GM12878 (cell line): ENCODE measurements at regions not wholly inside any gene's neighbourhood (a gene's known extent, or its start where the extent isn't known, plus 50 kb on each side); places are given as distances from the start of the nearest gene placed in this dataset.

Experiments used
- ATAC-seq: fragments of 200-7000 bp; cut with Tn5 transposase; 3 replicates; pipeline ENCODE4 v1.9.1; 2020; ENCODE audit warnings: mild to moderate bottlenecking, moderate library complexity
- BruUV-seq: library from RNA; stranded (reverse); fragments of 400-500 nt; replicated peaks from 2 replicates; lab custom pipeline; 2021; lab: Mats Ljungman, UMichigan
- CTCF ChIA-PET: fragments of 300-600 bp; sonication (Branson Sonifier 250); formaldehyde crosslinking; extraction: SDS; loops from one replicate; lab custom pipeline; 2021; ENCODE audit warnings: inconsistent platforms; lab: Yijun Ruan, JAX
- POLR2A ChIA-PET: fragments of 350-600 bp; formaldehyde crosslinking; extraction: SDS; loops from one replicate; lab custom pipeline; 2021; ENCODE audit warnings: inconsistent platforms; lab: Charles Lee
- RAD21 ChIA-PET: fragments of 300-600 bp; sonication (Branson Sonifier 250); formaldehyde crosslinking; loops from one replicate; lab custom pipeline; 2023; ENCODE audit warnings: antibody characterized with exemption; ENCODE audit not compliant: unreplicated experiment; lab: Charles Lee
- SMC1A ChIA-PET: fragments of 300-600 bp; sonication (Branson Sonifier 250); formaldehyde crosslinking; loops from one replicate; lab custom pipeline; 2023; ENCODE audit not compliant: unreplicated experiment, uncharacterized antibody; lab: Charles Lee
- DNase-seq: peaks from one replicate; pipeline ENCODE4 v3.0.0-alpha.2; 2011; ENCODE audit warnings: low read depth, low spot score
- FAIRE-seq: peaks from 3 replicates; lab custom pipeline; 2011; peaks lifted over from hg19 to GRCh38; lab: Jason Lieb, UNC
- H2AFZ ChIP-seq: 2 replicates; pipeline ENCODE4 v1.6.0; 2011; ENCODE audit warnings: low read depth, low read length, control low read depth; ENCODE audit not compliant: control insufficient read depth
- H3K27ac ChIP-seq: 2 replicates; pipeline ENCODE4 v1.5.1; 2011; ENCODE audit warnings: control low read depth; ENCODE audit not compliant: control insufficient read depth, insufficient read depth
- H3K27me3 ChIP-seq, 2 experiments: replicated peaks in 1 of 2; 2 replicates each; pipeline versions ENCODE4 v1.6.0 to v1.6.1; 2011; ENCODE audit warnings: low read length in 1 of 2; ENCODE audit not compliant: control insufficient read depth in 2 of 2, insufficient read depth in 2 of 2
- H3K36me3 ChIP-seq, 2 experiments: 2 replicates each; pipeline ENCODE4 v1.5.1; 2011; ENCODE audit warnings: low read length in 1 of 2; ENCODE audit not compliant: control insufficient read depth in 2 of 2, insufficient read depth in 2 of 2
- H3K4me1 ChIP-seq: 2 replicates; pipeline ENCODE4 v1.6.1; 2011; ENCODE audit warnings: mild to moderate bottlenecking, low read length, moderate library complexity, mixed read lengths; ENCODE audit not compliant: control insufficient read depth, insufficient read depth
- H3K4me2 ChIP-seq: 2 replicates; pipeline ENCODE4 v1.6.0; 2011; ENCODE audit warnings: control low read depth; ENCODE audit not compliant: control insufficient read depth, insufficient read depth
- H3K4me3 ChIP-seq: fragments of 200-600 bp; sonication (generic); 2 replicates; pipeline ENCODE4 v1.5.1; 2016
- H3K79me2 ChIP-seq: 2 replicates; pipeline ENCODE4 v1.6.0; 2011; ENCODE audit warnings: low read length; ENCODE audit not compliant: control insufficient read depth, insufficient read depth
- H3K9ac ChIP-seq: 2 replicates; pipeline ENCODE4 v1.8.0; 2011; ENCODE audit warnings: low read length, control low read depth, mixed read lengths; ENCODE audit not compliant: control insufficient read depth, insufficient read depth
- H3K9me3 ChIP-seq: replicated peaks from 3 replicates; pipeline ENCODE4 v1.5.1; 2011; ENCODE audit warnings: mild to moderate bottlenecking, low read length; ENCODE audit not compliant: control insufficient read depth, insufficient read depth
- H4K20me1 ChIP-seq: 2 replicates; pipeline ENCODE4 v1.6.0; 2011; ENCODE audit not compliant: control insufficient read depth, insufficient read depth
- ASH2L ChIP-seq: fragments of 300-600, 200-600 bp; sonication (generic); IDR thresholded peaks from 2 replicates; pipeline ENCODE4 v1.6.1; 2017; ENCODE audit warnings: low read depth, mild to moderate bottlenecking, borderline replicate concordance
- ATF3 ChIP-seq: IDR thresholded peaks from 2 replicates; pipeline ENCODE4 v1.6.1; 2011; ENCODE audit warnings: low read depth, mild to moderate bottlenecking, low read length, moderate library complexity, borderline replicate concordance; ENCODE audit errors: extremely low read depth
- IKZF2 ChIP-seq, 2 experiments: fragments of 450-650 bp; IDR thresholded peaks; 2 replicates each; pipeline ENCODE4 v1.6.1; 2017; ENCODE audit warnings: mild to moderate bottlenecking in 2 of 2, moderate library complexity in 2 of 2
- LARP7 ChIP-seq: fragments of 450-650 bp; IDR thresholded peaks from 2 replicates; pipeline ENCODE4 v1.6.1; 2017; ENCODE audit warnings: mild to moderate bottlenecking
- MXI1 ChIP-seq: fragments of 150-350 bp; IDR thresholded peaks from 2 replicates; pipeline ENCODE4 v1.6.1; 2011; ENCODE audit warnings: low read depth, mild to moderate bottlenecking, inconsistent platforms, low read length, improper control_type of control experiment
- NR2C1 ChIP-seq: fragments of 450-650 bp; IDR thresholded peaks from 2 replicates; pipeline ENCODE4 v1.6.1; 2017; ENCODE audit warnings: antibody characterized with exemption, mild to moderate bottlenecking, moderate library complexity
- RUNX3 ChIP-seq: IDR thresholded peaks from 2 replicates; pipeline ENCODE4 v1.6.1; 2012; ENCODE audit warnings: low read length, inconsistent platforms
- SPI1 ChIP-seq: IDR thresholded peaks from 2 replicates; pipeline ENCODE4 v1.6.1; 2011; ENCODE audit warnings: low read depth, mild to moderate bottlenecking, low read length, moderate library complexity, borderline replicate concordance; ENCODE audit not compliant: insufficient read depth
- ZNF207 ChIP-seq: fragments of 450-650 bp; IDR thresholded peaks from 2 replicates; pipeline ENCODE4 v1.6.1; 2014; ENCODE audit warnings: antibody characterized with exemption, mild to moderate bottlenecking, borderline replicate concordance
- WGBS: methylation state at CpG from one replicate; pipeline ENCODE4 v1.1.6; 2016; ENCODE audit warnings: low lambda C conversion rate; ENCODE audit not compliant: insufficient replicate concordance, insufficient coverage; ENCODE audit errors: missing lambda C conversion rate; 5-methylcytosine and 5-hydroxymethylcytosine counted together
- in situ Hi-C: fragments of 300-500 bp; cut with MboI; formaldehyde crosslinking; loops from 9 replicates; pipeline ENCODE4 v1.14.3; 2018; ENCODE audit warnings: mixed read lengths
- intact Hi-C: fragments of 100-400 bp; cut with micrococcal nuclease; formaldehyde crosslinking; loops from one replicate; pipeline ENCODE4 v1.14.2; 2022; ENCODE audit not compliant: unreplicated experiment

DNA sequence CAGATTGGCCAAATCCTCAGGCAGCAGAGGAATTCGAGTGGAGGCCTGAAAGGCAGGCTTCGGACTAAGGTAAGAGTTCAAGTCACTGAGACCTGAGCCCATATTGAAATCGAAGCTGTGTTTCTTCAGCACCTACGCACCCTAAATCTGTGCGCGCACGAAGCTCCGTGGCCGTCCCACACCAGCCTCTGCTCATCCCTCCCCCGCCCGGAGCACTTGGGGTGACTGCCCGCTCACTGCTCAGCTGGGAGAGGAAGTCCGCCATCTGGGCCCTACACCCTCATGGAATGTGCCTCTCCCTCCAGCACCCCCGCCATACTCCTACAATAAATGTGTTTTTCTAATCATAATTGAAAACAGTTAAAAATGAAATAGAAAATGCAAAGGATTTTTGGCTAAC is 734.5 kb downstream of the GALR1 start:
- Histone ChIP-seq H4K20me1 (no peaks in the 10 kb centered on the region), H3K9ac (no peak overlapping the region), H3K4me1 (no peaks in the 10 kb centered on the region), H3K4me2 (no peak overlapping the region), H3K27ac (no peak overlapping the region), H3K36me3 (no peaks in the 10 kb centered on the region), H3K4me3 (no peak overlapping the region), H3K9me3 (no peaks in the 10 kb centered on the region), H3K27me3 (no peaks in the 10 kb centered on the region), H3K79me2 (no peaks in the 10 kb centered on the region), H2AFZ (no peak overlapping the region)
- no peak for FAIRE-seq
- ChIA-PET CTCF (no interaction called here), POLR2A (no interaction called here), SMC1A (no interaction called here), RAD21 (no interaction called here)
- 56% methylated on average over 14 of the region's 14 CpGs for WGBS
- BruUV-seq, result no TSS peak
- intact Hi-C loops, result no loop called here
- in situ Hi-C loops, result no loop called here
- no peak for ATAC-seq
- TF ChIP-seq ASH2L, result no peak
- TF ChIP-seq RUNX3, result no peak
- TF ChIP-seq ZNF207, result no peak
- TF ChIP-seq LARP7, result no peak
- TF ChIP-seq NR2C1, result no peak
- TF ChIP-seq MXI1, result no peak
- no peak for DNase-seq

GRCh38 chr18:77984833-77985232 is 735.2 kb downstream of the GALR1 start:
- ATAC-seq, result no peak
- BruUV-seq, result no TSS peak
- DNase-seq, result no peak
- SMC1A ChIA-PET, result no interaction called here
- intact Hi-C loops (no loop called here), in situ Hi-C loops (no loop called here)
- Histone ChIP-seq H3K4me2 (no peak overlapping the region), H3K4me3 (no peak overlapping the region), H3K4me1 (no peaks in the 10 kb centered on the region), H3K36me3 (no peaks in the 10 kb centered on the region), H3K9ac (no peak overlapping the region), H3K79me2 (no peaks in the 10 kb centered on the region), H4K20me1 (no peaks in the 10 kb centered on the region), H3K27me3 (no peaks in the 10 kb centered on the region), H2AFZ (no peak overlapping the region), H3K27ac (no peak overlapping the region), H3K9me3 (no peaks in the 10 kb centered on the region)
- POLR2A ChIA-PET, result no interaction called here
- RAD21 ChIA-PET, result no interaction called here
- no peak for TF ChIP-seq ATF3
- TF ChIP-seq SPI1, result no peak
- no peak for TF ChIP-seq IKZF2 (IDR thresholded peaks at IDR 0.05)
- TF ChIP-seq ZNF207, result no peak
- CTCF ChIA-PET, result no interaction called here
- WGBS, result 72% methylated on average over 8 of the region's 8 CpGs
- no peak for FAIRE-seq
